Limb (tissue), 2 donors: ENCODE measurements at regions not wholly inside any gene's neighbourhood (a gene's known extent, or its start where the extent isn't known, plus 50 kb on each side); places are given as distances from the start of the nearest gene placed in this dataset.

Experiments used
- DNase-seq, 2 donors: peaks; one replicate each; pipeline ENCODE4 v3.0.0-alpha.2; 2016; ENCODE audit errors: extremely low spot score in 2 of 2

DNA sequence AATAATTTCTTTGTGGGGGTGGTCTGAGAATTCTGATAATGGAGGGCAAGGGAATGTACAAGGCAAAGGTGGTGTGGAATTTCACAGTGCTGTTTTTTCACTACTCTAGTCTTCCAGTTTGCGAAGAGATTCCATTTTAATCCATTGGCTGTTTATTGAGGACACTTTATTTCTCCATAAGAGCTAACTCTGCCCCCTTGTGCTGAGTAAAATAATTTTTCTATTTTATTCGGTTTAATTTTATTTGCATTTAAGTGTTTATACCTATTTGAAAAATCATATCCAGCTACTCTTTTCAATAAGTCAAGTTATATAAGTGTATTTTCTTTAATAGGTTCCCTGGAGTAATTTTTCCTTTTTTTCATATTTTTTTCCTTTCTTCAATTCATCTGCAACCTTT is 840.1 kb downstream of the TUSC7 start:
- DNase-seq: no peak

DNA sequence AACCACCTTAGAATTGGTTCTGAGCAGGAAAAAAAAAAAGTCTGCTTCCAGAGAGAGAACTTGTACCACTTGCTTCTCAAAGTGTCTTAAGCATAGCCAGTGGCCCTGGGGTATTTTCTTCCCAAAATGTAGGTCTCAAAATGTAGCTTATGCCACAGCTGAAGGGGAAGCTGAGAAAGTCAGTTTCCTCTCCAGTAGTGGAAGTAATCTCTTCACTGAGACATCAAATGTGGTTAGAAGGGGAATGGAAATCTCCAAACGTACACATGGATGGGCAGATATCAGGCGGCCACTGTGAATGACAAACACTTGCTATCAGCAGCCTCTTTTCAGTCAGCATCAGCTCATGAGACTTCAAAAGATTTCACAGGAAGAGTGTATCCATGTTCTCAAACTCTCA is 841.2 kb downstream of the TUSC7 start:
- DNase-seq: no peak

DNA sequence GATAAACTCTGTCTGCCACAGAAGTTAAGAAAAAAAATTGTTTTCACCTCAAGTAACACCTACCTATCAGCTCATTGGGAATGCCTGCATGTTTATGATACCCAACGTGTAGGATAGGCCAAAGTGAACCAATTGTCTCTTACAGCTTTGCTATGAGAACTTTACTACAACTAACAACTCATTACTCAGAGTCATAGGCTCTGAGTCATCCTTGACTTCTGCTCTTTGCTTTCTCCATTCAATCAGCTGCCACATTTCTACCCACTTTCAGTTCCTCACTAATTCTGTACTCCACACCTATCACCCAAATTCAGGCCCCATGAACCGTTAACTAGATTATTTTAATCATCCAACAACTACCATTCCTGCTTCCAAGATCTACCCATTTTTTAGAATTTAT is 843.9 kb downstream of the TUSC7 start:
- DNase-seq: no peak

DNA sequence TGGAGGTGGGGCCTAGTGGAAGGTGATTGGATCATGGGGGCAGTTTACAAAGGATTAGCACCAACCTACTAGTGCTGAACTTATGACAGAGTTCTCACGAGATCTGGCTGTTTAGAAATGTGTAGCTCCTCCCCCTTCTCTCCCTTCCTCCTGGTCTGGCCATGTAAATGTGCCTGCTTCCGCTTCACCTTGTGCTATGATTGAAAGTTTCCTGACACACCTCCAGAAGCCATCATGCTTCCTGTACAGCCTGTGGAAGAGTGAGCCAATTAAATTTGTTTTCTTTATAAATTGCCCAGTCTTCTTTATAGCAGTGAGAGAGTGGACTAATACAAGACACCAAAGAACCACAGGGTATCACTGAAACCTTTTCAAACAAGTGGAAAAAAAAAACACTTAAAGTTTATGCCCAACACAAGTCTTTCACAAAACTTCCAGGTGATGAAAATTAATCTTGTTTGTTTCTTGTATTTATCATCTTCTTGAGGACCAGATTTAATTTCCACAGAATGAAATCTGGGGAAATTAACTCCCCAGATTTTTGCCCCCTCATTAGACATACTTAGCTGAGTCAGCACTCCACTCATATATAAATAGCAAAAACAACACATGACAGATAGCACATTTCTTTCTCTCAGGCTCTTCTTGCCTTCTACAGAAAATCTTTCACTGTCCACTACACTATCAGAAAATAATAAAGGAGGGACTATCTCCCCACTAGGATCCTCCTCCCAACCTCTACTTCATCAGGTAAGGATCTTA is 847.2 kb downstream of the TUSC7 start:
- no peak for DNase-seq

DNA sequence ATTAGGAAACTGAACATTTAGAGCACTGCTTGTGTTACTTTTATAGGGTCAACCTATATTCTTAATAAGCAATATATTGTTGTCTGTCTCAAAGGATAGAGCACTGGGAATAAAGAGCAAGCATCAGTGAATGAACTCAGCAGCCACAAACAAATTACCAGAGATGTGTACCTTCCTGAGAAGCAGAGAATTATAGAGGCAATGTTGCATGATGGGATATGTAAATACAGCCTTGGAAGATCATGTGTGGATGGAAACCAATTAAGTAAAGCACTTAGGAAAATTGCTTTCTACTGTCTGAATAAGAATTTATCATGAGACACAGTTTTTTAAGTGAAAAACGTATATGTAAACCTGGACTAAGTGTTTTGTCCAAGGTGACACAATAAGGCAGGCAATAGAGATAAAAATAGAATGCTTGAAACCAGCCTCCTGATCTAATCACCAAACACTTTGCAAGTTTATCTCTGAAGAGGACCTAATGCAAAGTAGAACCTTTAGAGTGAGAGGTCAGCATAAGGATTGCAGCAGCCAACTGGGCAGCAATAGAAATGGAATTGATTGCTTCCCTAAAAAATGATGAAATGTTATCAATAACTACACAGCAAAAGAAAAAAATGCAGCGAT is 848.0 kb downstream of the TUSC7 start:
- DNase-seq: no peak

DNA sequence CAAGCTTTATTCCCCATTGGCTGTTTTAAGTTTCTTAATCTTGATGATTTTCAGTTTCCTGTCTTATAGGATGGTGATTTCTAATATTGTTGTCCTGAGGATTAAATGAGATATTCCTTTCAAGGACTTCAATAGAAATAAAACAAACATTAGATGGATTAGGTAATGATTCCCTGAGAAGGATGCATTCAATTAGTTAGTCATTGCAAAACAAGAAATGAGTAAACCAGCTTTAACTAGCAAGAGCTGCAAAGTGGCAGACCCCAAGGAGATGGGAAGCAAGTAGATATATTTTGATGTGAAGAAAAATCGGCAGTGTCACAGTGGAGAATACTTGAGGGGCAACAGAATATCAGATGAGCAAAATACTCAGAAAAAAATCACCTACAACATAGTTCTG is 849.1 kb downstream of the TUSC7 start:
- DNase-seq: no peak

DNA sequence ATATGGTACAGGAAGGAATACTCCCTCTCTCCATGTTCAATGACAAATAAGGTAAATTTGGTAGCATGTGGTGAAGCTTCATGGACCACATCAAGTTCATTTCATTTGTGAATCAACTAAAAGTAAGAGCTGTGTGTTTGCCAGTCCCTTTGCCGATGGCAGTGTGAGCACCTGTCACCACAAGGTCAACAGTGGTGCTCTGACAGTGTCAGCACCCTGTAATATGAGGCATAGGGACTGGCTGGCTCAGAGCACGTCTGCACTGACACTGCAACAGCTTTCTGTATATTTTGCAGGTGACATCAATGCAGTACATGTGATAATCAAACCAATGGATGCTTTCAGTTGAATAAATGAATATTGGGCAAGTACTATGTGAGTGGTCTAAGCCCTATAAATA is 852.4 kb downstream of the TUSC7 start:
- DNase-seq: no peak

DNA sequence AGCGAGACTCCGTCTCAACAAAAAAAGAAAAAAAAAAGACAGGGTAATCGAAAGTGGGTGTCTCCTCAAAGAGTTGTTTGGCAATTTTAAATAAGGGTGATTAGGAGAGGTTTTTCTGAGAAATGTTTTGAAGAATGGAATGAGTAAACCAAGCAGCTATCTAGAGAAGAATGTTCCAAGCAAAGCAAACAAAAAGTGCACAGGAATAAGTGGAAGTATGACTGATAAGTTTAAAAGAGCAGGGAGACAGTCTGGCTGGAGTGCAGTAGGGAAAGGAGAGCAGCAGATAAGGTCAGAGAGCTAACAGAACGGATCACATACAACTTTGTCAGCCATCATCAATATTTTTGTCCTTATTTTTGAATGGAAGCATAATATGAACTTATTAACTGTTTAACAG is 853.5 kb downstream of the TUSC7 start:
- DNase-seq: no peak

DNA sequence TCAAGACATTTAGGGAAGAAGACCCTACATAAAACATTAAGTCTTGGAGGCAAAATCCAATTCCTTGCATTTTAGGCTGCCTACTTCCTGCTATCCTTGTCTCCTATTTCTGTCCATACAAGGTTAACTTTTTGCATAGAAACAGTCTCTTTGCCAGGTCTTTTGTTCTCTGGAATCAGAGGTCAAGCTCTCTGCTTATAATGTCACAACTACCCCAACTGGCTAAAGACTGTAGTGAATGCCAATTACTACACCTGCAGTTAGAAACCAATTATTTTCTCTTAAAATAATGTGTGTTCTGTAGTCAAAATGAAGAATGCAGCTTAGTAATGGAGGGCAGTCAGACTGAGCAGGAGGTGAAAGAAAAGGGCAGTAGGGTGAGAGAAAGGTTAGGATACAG is 856.2 kb downstream of the TUSC7 start:
- no peak for DNase-seq

DNA sequence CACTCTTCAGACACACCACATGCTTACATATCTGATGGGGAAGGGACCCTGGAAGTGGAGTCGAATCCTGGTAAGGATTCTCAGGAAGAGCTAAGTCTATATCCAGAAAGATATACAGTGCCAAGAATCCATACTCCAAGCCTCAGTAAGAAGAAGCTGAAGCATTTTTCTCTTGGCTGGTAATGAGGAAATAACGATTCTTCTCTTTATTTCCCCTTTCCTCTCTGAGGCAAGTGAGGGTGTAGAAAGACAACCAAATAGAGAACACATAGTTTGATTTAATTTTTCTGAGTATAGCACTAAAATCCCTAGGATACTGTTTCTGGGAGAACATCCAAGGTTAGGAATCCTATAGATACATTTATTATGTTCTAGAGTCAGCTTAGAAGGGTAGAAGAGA is 857.3 kb downstream of the TUSC7 start:
- no peak for DNase-seq

DNA sequence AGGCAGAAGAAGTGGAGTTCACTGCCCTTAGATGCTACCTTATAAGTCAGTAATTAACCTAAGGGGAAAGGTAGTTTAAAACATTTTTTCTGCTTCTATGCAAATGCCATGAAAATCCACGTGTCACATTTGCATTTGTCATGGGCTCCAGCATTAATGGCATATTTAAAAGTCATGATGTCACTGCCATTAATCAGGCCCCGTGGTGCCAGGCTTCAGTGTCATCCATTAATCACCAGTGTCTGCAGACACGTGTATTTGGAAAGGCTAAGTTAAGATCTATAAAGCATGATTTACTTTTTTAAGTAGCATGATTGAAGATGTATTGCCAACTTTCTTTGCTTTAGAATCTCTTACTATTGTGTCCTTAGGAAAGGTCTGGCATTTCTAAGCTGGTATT is 857.8 kb downstream of the TUSC7 start:
- DNase-seq: no peak

DNA sequence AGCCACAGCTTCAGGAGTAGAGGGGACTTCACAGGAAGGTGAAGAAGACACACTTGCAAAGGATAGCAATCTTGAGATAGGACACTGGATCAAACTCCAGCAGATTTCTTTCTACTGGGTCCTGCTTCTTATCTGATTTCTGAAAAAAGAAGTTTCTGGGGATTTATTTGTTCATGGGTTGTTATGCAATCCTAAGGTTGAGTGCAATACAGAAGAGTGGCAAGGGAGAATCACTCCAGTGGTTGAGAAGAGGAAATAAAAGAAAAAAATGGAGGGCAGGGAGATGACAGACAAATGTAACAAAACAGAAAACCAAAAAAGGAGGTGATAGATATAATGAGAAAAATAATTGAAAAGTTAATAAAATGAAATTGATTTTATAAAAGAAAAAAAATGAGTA is 858.3 kb downstream of the TUSC7 start:
- no peak for DNase-seq

DNA sequence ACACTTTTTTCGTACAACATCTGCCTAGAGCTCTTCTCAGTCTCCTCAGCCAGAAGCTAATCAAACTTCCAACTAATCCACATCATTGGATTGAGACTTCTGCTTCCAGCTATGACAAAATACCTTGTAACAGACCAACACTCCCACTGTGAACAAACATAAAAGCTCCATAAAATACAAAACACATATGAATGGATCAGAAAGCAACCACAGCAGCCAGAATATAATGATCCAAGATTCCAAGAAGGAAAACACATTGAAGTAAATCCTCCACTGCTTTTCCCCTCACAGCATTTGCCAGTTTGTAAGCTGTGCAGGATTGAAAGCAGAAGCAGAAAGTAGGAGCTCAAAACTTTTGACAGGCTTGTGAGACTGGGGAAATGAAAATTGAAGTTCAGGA is 863.2 kb downstream of the TUSC7 start:
- no peak for DNase-seq

DNA sequence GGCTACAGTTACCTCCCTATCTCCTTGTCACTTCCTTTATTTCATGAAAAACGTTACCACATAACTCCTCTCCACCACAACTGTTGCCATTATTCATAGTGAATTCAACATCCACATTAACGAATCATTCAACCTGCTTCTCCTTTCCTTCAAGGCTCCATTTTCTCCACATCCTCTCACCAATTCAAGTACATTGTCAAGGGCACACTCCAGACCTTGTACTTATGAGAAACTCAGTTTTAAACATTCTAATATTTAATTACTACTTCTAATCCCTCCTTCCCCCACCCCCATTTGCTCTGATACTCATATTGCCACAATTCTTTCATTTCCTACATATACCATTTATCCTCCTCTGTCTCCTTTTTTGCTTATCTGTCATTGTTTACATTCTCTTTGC is 871.2 kb downstream of the TUSC7 start:
- no peak for DNase-seq

DNA sequence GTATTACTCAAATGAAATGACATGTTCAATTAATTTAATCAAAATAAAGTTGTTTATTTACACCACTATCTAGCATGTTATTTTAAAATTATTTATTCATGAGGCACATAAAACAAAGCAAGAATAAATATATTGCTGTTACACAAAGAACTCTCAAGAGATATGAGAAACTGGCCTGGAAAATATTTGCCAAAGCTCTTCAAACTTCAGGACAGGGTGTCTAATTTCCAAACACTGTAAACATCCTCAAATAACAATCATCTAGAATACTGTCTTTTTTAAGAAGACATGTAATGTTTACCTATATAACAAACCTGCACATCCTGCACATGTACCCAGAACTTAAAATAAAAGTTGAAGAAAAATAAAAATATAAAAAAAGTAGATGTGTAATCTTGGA is 876.6 kb downstream of the TUSC7 start:
- DNase-seq: no peak

DNA sequence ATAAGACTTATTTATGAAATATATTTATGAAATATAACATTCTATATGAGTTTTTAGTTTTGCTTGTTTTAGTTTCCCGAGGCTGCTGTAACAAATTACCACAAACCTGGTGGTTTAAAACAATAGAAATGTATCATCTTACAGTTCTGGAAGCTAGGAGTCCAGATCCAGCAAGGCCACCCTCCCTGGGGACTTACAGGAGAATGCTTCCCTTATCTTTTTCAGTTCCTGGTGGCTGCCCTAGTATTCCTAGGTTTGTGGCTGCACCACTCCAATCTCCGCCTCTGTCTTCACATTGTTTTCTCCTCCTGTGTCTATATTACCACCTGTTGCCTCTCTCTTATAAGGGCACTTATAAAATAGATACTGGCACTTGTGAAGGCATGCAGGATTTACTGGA is 877.8 kb downstream of the TUSC7 start:
- DNase-seq: no peak

DNA sequence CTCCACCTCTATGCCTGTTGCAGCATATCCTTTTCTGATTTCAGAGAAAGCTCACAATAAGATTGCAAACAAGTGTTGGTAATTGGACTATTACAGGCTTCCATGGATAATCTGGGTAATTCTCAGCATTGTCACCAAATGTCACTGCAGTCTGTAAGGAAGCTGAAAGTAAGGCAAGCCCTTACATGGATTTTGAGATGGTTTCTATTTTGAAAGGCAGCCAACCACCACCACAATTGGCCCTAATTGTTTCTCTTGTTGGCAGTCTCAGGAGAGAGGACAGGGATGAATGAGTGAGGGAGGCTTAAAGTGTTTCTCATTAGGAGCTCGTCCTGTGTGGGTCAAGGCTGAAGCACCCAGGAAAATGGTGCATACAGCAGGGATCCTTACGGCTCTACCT is 879.9 kb downstream of the TUSC7 start:
- no peak for DNase-seq

DNA sequence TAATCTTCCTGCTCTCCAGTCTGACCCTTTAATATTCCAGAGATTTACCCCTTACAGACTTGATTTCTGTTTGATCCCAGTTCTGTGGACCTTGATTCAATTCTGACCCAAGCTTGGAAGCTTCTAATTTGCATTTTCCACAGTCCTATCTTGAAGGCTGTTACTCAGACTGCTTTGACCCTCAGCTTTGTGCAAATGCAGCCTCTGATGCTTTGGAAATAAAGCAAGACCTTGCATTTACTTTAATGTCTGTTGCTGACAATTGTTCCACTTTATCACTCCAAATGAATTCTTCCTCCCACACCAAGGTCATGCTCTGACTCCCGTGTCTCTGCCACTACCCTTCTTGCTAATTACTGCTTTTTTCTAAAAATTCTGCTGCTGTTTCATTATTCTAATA is 886.0 kb downstream of the TUSC7 start:
- DNase-seq: no peak

DNA sequence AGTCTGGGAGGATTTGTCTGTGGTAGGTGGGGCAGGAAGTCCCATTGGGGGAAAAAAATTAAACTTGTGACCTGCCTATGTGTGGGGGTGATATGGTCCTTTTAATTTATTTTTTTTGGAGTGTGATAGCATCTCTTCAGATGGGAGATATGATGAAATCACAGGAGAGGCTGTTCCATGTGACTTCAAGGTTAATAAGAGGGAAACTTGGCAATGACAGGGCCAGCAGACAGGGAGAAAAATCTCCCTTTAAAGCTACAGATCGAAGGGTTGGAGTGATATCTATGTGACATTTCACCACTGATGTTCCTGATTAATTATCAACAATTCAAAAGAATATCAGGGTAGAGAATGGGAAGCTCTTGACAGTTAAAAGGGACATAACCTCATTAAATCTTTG is 886.9 kb downstream of the TUSC7 start:
- DNase-seq: no peak

DNA sequence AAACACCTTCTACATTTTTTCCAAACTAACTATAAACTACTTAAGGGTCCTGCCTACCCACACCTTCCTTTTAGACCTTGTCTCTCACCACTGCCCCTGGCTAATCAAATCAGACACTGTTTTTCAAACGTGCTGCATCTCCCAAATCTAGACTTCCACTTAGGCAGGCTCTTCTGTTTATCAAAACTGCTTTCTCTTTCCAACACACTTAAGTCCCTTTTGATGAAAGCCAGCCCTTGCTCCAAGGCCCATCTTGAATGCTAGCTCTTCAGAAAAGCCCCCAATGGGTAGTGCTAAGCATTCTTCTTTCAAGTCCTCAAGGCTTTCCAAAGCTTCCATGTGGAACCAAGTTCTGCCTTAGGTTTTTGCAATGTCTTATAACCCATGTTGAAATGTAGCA is 888.3 kb downstream of the TUSC7 start:
- DNase-seq: no peak

DNA sequence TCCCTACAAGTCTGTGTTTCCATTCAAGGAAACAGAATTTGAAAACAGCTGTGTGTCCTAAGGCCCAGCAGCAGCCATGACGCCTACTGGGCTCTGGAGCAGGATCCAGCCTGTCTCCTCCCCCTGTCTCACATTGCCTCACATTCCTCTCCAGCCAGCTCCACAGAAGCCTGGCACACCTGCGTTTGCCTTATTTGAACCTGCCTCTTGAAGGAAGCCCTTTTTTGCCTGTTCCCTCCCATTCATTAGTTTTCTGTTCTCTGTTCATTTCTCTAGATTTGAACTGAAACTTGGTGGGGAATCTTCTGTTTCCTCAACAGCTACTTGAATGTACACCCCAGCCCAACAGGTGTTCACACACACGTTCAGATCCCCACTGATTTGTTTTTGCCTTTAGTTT is 890.5 kb downstream of the TUSC7 start:
- no peak for DNase-seq

DNA sequence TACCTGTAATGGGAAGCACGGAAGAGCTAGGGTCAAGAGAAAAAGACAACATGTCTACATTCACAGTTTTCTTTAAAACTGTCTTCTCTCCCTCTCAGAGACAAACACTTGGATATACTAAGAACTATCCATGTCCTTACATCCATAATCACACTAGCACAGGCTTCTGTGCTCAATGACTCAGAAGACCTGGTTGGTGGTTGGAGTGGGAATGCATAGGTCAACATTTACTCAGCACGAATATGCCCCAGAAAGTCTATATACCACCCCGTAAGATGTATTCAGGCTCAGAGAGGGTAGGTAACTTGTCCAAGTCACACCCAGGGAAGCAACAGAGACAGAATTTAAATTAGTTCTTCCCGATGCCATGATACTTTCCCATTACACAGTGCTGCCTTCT is 891.1 kb downstream of the TUSC7 start:
- no peak for DNase-seq

DNA sequence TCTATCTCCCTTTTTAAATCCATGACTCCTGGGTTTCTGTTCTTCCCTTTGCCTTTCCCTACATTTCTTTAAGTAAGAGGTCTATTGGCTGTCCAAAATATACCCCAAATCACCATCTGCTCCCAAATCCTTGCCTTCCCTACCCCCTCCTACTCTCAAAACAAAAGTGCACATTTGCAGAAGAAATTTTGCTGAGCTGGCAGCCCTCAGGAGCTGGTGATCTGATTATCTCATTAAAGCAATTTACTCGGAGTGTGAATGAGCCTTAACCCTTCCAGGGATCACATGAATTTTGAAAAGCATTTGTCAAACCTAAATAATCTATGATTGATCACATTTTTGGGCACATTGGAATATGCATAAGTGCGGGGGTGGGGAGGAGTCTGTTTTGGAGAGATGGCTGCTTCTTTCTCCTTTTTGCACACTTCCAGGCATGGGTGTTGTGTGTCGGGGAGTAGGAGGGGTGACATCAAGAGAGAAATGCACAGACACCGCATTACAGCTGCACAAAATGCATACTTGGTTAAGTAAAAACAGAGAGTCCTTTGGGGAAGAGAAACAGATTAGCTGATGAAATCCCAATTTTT is 892.6 kb downstream of the TUSC7 start:
- no peak for DNase-seq
